NCI-H460 (cell line): ENCODE measurements at regions not wholly inside any gene's neighbourhood (a gene's known extent, or its start where the extent isn't known, plus 50 kb on each side); places are given as distances from the start of the nearest gene placed in this dataset.

Source experiments
- DNase-seq: peaks from one replicate; pipeline ENCODE4 v3.0.0-alpha.2; 2016; ENCODE audit warnings: low read depth; ENCODE audit errors: extremely low read depth

DNA sequence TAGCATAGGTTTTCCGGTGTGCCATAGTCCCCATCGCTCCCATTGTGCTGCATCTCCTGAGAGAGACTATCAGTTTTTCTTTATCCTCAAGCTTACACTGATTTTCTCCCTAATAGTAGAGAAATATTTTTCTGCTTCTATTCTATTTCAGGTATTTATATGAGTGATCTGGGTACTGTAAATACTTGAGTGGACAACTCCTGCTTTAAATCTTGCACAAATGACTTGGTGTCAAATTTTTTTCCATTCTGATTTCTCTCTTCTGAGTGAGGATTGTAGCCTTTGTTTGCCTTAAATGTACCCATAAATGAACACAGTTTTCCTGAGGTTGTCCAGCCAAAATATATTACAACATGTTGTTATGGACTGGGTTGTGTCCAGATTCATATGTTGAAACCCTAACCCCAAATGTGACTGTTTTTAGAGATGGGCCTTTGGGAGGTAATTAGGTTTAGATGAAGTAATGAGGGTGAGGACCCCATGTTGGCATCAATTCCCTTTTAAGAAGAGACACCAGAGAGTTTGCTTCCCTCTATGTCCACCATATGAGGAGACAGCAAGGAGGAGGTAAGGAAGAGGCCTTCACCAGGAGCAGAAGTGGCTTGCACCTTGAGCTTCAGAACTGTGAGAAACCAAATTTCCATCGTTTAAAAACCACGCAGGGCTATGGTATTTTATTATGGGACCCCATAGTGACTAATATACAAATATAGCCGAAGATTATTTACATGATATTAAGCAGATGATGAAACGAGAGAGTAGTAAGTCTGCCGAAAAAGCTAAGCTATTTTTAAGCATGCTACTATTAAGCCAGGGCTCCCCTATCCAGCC is 336.4 kb upstream of the MPDZ start:
- DNase-seq, result no peak

DNA sequence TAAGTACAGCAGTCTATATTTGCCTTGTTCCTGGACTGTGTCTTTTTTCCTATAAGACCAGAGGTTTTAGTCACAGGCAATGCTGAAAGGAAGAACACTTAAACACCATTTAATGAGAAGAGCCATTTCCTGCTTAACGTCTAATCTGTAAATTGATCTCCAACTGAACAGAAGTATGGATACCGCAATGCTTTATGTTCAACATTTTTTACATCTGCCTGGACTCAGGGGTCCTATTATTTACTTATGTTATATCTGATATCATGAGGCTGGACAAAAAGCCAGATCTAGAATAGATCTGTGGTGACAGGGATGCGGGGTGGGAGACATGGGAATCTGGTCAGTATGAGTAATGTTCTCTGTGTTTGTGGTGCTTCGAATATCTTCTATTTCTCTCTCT is 334.6 kb upstream of the MPDZ start:
- DNase-seq, result no peak

DNA sequence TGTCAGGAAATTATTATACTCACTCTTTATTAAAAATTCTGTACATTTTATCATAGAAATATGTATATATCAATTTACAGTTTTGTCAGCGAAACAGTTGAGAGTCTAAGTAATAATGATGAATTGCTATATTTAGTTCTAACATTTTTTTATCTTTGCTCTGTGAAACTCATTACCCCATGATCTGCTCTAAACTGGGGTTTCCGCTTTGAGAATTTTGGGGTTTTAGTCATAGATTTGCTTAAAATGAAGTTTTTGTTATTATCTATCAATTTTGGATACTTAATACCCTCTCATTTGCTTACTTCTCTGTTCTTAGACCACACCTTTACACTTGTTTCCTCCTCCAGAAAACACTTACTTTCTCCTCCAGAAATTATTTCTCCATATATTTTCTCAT is 333.8 kb upstream of the MPDZ start:
- no peak for DNase-seq

DNA sequence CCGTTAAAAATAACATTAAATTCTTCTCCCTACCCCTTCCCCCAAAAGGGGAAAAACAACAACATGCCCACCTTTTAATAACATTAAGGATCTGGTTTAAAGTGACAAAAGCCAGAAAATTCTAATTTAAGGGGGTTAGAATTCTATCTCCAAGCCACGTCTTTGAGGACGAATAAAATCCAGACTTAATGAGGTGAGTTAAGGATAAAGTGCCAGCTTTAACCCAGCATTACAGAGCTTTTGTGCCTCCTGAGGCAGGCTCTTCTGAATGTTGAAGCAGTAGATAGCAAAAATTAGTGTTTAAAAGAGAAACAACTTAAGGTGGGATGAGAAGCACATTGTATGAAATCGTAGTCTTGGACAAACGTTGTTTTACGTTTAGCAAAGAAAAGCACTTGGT is 329.0 kb upstream of the MPDZ start:
- DNase-seq, result no peak

DNA sequence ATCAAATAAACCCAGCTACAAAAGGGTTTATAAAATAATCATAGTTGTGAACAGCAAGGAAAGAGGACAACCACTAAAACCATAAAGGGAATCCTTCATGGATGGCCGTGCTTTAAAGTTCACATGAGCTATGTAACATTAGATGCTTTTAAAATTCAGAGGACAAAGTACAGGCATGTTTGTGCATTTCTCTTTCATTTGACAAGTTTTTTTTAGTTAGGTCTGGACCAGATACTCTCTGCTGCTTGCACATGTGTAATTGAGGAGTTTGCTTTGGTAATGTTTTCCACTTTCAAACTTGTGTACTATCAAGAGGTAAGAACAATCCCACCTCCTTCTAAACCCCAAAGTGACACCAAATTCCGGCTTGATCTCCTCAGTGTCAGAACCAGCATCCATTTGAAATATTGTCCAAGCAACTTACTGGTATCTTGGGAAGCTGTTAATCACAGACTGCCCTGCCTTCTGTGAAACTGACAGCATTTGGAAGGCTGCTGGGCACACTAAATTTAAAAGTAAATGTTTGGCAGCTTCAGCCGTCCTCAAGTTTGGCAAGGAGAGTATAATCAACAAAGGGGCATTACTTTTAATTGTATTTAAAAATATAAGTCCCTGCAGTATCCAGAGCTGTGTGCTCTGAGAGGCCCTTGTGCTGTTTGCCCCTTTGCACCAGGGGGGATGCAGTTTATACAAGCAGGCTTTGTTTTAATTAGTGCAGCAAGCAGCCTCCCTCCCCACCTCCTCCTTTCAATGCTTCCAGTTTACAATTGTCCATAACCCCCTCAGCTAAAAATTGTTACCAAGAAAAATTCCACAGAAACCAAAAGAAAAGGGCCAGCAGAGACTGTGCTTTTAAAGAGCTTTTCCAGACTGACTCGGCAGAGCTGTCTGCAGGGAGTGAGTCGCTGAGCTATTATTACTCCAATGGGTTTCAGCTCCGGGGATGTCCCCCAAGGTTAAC is 328.3 kb upstream of the MPDZ start:
- DNase-seq, result no peak

DNA sequence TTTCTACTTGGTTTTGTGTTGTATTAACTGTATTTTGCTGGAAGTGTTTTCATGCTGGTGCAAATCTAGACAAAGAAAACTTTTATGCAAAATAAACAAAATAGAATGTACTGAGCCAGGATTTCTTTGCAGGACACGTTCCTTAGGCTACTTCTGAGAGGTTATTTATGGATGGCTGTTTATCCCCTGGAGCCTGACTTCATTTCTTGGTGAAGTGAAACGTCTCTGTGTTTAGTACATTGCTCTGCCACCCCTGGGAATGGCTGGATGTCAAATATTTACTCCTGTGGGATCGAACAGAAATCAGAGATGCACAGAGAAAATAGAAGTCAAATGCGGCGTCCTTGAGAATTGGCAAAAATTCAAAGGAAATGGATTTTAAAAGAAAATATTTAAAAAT is 327.1 kb upstream of the MPDZ start:
- no peak for DNase-seq

DNA sequence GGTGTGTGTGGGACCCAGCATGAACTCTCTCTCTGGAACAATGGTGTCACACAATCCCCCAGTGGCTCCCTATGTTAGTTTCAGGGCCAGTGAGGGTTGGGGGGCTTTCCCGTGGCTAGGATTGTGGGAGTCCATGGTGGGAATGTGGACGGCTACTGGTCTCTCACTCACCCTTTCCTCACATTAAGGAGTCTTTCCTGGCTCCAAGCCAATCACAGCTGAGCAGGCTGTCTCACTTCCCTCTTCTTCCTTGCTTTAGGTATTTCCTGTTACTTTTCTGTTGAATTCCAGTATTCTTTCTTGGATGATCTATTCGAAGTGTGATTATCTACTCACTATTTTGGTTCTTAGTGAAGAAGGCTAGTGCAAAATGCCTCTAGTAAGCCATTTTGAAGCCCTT is 324.4 kb upstream of the MPDZ start:
- no peak for DNase-seq

DNA sequence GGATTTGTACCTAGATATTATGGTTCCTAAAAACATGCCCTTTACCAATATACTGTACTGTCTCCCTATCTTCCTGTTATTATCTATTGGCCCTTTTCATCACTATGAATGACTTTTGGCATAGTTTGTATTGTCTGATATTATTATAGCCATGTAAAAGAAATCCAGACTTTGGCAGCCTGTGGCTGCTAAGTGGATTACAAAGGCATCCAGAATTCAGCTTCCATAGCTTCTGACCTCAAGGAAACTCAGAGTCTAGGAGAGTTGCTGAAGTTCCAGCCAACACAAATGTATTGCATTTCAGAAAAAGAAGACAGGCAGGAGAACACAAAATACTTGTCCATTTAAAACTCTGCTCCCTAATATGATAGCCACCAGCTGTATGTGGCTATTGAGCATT is 319.2 kb upstream of the MPDZ start:
- DNase-seq, result no peak

DNA sequence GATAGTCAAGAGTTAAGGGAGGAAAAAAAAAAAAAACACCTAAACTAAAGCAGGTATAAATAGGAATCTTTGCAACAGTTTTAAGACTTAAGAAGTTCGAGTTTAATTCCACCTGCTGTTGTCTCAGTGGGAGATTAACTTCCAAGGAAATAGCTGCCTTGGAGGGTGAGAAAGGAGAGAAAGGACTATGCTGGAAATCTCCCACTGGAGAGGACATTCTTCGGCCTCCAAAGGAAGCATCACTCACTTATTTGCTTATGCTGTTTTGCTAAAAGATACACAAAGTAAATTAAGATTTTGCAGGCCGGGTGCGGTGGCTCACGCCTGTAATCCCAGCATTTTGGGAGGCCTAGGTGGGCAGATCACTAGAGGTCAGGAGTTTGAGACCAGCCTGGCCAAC is 317.9 kb upstream of the MPDZ start:
- no peak for DNase-seq

DNA sequence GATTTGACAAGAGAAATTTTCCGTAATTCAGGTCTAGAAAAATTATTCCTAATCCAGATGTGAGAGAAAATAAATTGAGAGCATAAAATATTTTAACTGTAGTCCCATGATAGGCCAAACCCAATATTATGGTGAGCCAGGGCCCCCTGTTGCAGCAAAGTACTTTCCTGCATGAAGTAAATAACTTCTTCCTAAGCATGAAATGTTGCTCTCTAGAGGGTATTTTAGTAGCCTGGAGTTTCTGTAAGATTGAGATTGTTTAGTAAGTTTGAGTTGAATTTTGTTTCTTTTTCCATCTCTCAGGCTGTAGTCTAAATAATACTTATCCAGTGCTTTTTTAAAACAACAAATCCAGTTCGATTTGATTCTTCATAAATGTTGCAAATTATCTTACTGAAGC is 317.5 kb upstream of the MPDZ start:
- no peak for DNase-seq

DNA sequence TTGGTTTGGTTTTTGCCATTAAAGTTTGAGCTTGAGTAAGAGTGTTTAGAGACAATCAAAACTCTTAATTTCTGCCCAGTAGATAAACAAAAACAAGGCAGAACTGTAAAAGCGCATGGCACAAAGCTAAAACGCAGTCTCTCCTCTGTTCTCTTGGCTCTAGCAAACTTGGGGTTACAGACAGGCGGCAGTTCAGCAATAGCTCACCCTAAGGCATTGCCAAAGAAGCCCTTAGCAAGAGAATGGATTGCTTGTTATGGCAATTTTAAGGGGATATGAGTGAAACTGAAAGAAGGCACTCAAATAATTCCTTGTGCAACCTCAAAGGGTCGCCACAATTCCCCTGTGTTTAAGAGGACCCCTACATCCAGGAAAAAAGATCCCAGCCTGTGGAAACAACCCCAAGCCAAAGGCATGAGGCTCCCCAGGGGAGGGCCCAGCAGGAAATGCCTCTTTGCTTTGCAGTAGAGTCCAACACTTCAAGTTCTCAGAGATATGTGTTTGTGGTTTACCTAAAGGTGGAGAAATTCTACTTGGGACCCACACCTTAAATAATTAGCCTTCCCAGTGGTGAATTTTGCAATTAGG is 317.0 kb upstream of the MPDZ start:
- no peak for DNase-seq

DNA sequence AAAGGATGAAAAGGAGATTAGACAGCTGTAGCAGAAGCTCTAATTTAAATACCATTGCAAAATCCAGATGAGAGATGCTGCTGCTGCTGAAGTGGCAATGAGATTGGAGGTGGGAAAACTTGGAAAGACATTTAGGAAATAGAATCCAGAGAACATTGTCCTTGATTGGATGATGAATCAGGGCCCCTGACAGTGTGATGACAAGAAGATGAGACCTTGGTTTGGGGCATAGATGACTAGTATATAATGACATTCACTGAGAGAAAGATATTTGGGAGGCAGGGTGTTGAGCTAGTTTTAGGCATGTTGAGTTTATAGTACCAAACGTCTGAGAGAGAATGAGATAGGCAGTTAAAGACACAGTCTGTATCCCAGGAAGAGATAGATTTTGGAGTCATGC is 311.5 kb upstream of the MPDZ start:
- DNase-seq, result no peak

DNA sequence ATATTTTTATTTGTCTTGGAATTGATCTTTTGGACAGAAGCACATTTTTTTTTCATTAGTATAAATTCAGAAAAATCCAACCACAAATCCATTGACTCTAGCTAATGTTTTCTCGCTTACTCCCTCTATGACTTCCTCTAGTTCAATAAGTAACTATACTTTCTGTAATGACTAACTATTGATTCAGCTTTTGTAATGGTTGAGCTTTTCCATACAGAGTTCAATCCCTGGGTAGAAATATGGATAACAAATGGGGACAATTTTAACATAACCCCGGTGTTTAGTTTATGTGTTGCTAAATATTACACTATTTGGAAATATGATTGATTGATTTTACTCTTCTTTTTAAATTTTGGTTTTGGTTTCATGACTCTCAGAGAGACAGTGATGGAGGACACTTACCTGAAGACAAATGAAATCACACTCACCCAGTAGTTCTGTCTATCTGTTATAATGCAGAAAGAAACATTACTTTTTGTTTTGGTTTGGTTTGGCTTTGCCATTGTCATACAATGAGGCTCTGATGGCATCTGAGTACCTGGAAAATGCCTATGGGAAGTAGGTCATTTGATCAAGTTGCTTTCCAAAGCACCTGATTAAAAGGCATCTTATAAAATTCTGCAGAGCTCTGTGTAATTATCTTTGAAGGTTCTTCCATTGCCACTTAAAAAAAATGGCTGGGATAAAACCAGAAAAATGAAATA is 309.7 kb upstream of the MPDZ start:
- DNase-seq, result no peak

DNA sequence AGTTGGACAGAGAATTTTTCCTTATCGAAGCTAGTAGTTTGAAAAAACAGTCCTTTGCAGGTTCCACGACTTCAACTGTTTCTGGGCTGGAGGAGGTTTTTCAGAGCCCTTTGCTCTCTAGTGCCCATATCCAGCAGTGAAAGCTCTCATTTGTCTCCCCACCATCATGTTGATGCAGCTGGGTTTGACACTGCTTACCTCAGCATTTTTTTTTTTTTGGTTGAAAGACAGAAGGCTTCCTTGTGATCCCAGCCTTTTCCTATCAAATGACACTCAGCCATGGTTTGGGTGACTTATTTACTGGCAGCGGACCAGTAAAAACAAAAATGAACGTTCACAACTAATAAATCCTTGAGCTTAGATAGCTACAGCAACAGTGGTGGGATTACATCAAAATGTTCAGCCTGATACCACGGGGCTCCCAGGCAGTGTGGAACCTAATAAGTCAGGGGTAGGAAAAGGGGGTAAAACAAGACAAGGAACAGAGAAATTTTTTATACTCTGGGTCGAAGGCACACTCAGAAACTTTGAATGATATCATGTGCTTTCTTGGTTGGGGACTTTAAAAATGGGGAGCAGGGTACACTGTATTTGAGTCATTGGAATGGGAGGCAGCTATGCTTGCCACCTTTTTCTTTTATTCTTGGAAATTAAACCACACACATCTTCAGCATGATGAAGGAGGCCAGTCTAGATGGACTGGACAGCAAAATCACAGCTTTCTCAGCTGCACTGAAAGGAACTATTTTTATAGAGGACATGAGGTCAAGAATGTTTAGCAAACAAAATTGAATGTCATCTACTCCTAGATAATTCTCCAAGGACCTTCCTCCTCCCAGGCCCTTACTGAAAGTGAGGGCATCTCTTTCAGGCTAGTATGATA is 308.9 kb upstream of the MPDZ start:
- DNase-seq, result no peak

DNA sequence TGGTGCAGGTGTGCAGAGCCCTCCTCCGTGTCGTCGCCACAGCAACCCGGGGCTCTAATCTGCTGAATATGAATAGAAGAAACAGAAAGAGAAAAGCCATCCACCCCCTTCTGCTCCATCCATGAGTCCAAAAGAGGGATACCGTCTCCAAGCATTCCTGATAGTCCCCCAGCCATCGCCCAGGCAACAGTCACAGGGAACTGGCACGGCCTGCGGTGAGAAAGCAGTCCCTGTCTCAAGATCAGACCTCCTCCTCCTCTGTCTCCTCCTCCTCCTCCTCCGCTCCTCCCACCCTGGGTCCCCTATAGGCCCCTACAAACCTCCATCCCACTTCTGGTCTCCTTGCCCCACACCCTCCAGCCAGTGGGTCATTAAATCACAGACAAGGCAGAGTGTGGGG is 308.1 kb upstream of the MPDZ start:
- DNase-seq, result no peak

DNA sequence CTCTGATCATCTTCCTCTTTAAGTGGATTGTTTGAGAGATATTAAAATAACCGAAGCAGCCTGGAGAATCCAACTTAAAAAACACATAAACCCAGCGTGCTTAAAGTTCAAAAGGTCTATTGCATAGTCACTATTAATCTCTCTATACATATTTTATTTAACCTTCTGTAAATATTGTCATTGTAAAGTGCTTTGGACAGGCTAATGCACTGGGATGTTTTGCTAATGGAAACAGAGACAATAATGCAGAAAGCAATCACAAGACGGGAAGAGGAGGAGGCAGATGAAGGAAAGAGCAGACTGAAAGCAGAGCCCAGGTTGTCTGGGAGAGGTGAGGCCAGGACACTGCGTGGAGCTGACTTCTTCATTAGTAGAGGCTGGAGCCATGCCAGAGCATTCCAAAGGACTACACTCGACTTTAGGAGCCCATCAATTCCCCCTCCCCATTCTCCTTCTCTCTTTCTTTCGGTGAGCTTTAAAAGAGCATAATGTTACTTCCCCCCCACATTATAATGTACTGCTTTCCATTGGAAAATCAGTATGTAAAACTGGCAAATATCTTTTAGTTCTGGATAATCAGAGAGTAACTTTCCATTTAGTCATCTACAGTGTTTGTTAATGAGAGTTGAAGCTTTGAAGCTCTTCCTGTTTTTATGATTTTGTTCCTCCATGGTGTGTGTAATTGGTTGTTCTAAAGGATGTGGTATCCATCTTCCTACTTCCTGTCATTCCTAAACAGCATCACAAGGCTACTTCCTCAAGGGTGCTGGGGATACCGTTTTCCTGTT is 307.3 kb upstream of the MPDZ start:
- DNase-seq, result no peak

DNA sequence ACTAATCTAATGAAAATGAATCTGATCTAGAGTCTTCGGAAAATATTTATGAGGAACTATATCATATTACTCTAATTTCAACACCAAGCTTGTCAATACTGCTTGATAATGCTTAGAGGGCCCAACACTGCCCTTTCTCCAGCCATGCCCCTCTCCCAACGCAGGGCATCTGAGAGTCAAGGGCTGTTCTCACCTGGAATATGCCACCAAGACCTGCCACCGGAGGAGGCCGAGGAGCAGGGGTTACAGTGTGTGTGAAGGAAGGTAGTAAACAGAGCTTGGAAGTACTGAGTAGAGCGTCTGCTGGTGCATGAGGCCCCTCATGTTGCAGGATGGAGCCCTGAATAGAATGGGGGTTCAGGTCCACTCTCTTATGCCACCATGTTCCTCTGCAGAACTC is 301.3 kb upstream of the MPDZ start:
- no peak for DNase-seq

DNA sequence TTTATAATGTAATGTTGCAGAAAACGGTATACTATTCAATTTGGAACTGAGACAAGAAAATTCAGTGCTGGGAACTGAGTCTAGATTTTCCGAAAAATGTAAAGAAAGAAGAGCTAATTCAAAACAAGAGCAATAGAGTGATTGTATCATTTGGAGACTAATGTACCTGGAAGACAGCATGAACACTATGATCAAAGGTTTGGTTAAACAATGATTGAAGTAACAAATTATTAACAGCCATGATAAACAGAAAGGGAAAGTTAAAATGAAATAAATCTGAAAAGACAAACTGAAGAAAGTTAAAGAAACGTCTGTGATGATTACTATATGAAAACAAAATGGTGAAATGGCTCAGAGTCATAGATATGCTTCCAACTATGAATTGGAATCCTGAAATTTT is 300.6 kb upstream of the MPDZ start:
- no peak for DNase-seq

DNA sequence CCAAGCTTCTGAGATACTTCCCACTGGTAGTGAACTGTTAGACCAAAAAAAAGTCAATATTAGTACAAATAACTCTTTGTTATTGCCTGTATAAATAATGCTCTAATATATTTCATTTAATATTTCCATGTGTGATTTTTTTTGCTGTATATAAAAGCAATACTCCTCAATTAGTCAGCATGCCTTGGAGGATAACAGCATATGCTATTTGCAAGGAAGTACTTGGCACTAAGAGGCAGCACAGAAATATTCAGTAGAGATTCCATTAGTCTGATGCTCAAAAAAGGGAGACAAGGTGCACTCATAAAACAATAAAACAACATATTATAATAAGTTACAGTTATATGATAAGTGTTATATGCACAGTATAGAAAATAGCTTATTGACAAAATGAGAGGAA is 296.6 kb upstream of the MPDZ start:
- DNase-seq, result no peak
